ENCODE measurements at regions not wholly inside any gene's neighbourhood (a gene's known extent, or its start where the extent isn't known, plus 50 kb on each side); places are given as distances from the start of the nearest gene placed in this dataset.

GRCh38 chr14:38629412-38629811, 373.5 kb upstream of the CLEC14A start:
- TF ChIP-seq GATA2 (IDR thresholded peaks at IDR 0.05; ENCODE audit: low read depth, low read length) (no peak), GATA3 (IDR thresholded peaks at IDR 0.05; ENCODE audit: low read depth, low read length) (no peak)

Measured in SH-SY5Y (cell line).